Breast epithelium (tissue), 3 donors: ENCODE measurements at regions not wholly inside any gene's neighbourhood (a gene's known extent, or its start where the extent isn't known, plus 50 kb on each side); places are given as distances from the start of the nearest gene placed in this dataset.

ENCODE experiments used
- POLR2A ChIP-seq: fragments of 450-650 bp; IDR thresholded peaks from one replicate; pipeline ENCODE4 v1.6.1; 2016; ENCODE audit warnings: antibody characterized with exemption, mild to moderate bottlenecking, moderate library complexity
- POLR2AphosphoS5 ChIP-seq, 3 donors: sonication (generic); formaldehyde crosslinking; IDR thresholded peaks; one replicate each; pipeline ENCODE4 v1.6.1; 2017; ENCODE audit warnings: antibody characterized with exemption in 3 of 3
- TF ChIP-seq, protein P1 (sequence below), 3 donors: fragments of 450-650 bp; IDR thresholded peaks; one replicate each; pipeline ENCODE4 v1.5.1; 2016 to 2017; ENCODE audit warnings: antibody characterized with exemption in 3 of 3, mild to moderate bottlenecking in 3 of 3, moderate library complexity in 3 of 3

GRCh38 chr4:115920637-115921036 is 807.2 kb upstream of the NDST4 start:
- no peak for TF ChIP-seq POLR2A
- TF ChIP-seq, protein P1, sequence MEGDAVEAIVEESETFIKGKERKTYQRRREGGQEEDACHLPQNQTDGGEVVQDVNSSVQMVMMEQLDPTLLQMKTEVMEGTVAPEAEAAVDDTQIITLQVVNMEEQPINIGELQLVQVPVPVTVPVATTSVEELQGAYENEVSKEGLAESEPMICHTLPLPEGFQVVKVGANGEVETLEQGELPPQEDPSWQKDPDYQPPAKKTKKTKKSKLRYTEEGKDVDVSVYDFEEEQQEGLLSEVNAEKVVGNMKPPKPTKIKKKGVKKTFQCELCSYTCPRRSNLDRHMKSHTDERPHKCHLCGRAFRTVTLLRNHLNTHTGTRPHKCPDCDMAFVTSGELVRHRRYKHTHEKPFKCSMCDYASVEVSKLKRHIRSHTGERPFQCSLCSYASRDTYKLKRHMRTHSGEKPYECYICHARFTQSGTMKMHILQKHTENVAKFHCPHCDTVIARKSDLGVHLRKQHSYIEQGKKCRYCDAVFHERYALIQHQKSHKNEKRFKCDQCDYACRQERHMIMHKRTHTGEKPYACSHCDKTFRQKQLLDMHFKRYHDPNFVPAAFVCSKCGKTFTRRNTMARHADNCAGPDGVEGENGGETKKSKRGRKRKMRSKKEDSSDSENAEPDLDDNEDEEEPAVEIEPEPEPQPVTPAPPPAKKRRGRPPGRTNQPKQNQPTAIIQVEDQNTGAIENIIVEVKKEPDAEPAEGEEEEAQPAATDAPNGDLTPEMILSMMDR (IDR thresholded peaks at IDR 0.05), result no peak
- TF ChIP-seq POLR2AphosphoS5 (IDR thresholded peaks at IDR 0.05), result no peak
